Left ventricle myocardium inferior (tissue), 1 donor: ENCODE measurements at regions not wholly inside any gene's neighbourhood (a gene's known extent, or its start where the extent isn't known, plus 50 kb on each side); places are given as distances from the start of the nearest gene placed in this dataset.

Experiments
- DNase-seq: peaks from one replicate; pipeline ENCODE4 v3.0.0-alpha.2; 2020
- H3K27ac ChIP-seq: fragments of 200-600 bp; replicated peaks from 2 replicates; pipeline ENCODE4 v1.8.0; 2021
- H3K27me3 ChIP-seq: fragments of 200-600 bp; 2 replicates; pipeline ENCODE4 v1.8.0; 2021; ENCODE audit warnings: low read depth
- H3K36me3 ChIP-seq: fragments of 200-600 bp; 2 replicates; pipeline ENCODE4 v1.8.0; 2021
- H3K4me1 ChIP-seq: fragments of 200-600 bp; 2 replicates; pipeline ENCODE4 v1.8.0; 2021
- H3K4me3 ChIP-seq: fragments of 200-600 bp; 2 replicates; pipeline ENCODE4 v1.8.0; 2021; ENCODE audit warnings: mild to moderate bottlenecking, moderate library complexity
- H3K9me3 ChIP-seq: fragments of 200-600 bp; replicated peaks from 2 replicates; pipeline ENCODE4 v1.8.0; 2021
- CTCF ChIP-seq: fragments of 200-600 bp; IDR thresholded peaks from 2 replicates; pipeline ENCODE4 v1.8.0; 2021; ENCODE audit warnings: antibody characterized with exemption, mild to moderate bottlenecking, borderline replicate concordance
- intact Hi-C: fragments of 100-400 bp; cut with micrococcal nuclease; formaldehyde crosslinking; loops from one replicate; pipeline ENCODE4 v1.11.0; 2022
- donor health status: DM: no; HTN: yes; CAD: no; lungs with severe emphysema.

GRCh38 chr1:23634518-23634839 is 57.1 kb upstream of the RPL11 start:
- Histone ChIP-seq H3K9me3 (no peaks in the 10 kb centered on the region), H3K4me3 (peak overlapping the region; percentile 61), H3K4me1 (peaks cover 45% of the 10 kb centered on the region), H3K27me3 (no peaks in the 10 kb centered on the region), H3K27ac (peak overlapping the region; percentile 86), H3K36me3 (no peaks in the 10 kb centered on the region)
- intact Hi-C loops, result no loop called here
- no peak for TF ChIP-seq CTCF
- DNase-seq, result no peak

- Histone ChIP-seq H3K4me1 (peaks cover 27% of the 10 kb centered on the region), H3K4me3 (no peak overlapping the region), H3K36me3 (no peaks in the 10 kb centered on the region), H3K27me3 (no peaks in the 10 kb centered on the region), H3K9me3 (no peaks in the 10 kb centered on the region), H3K27ac (no peak overlapping the region)
- no peak for TF ChIP-seq CTCF
- intact Hi-C loops, result no loop called here
- DNase-seq, result no peak
These were observed 59.0 kb upstream of the RPL11 start for GRCh38 chr1:23632479-23633160.

GRCh38 chr1:23629708-23630290 is 61.8 kb upstream of the RPL11 start:
- TF ChIP-seq CTCF, result no peak
- DNase-seq, result no peak
- no peak overlapping the region for H3K27ac ChIP-seq
- no peaks in the 10 kb centered on the region for H3K27me3 ChIP-seq
- H3K36me3 ChIP-seq, result no peaks in the 10 kb centered on the region
- H3K9me3 ChIP-seq, result no peaks in the 10 kb centered on the region
- intact Hi-C loops, result no loop called here
- H3K4me1 ChIP-seq, result peaks cover 8% of the 10 kb centered on the region
- H3K4me3 ChIP-seq, result no peak overlapping the region

- Histone ChIP-seq H3K4me1 (no peaks in the 10 kb centered on the region), H3K27ac (no peak overlapping the region), H3K9me3 (no peaks in the 10 kb centered on the region), H3K36me3 (no peaks in the 10 kb centered on the region), H3K4me3 (no peak overlapping the region), H3K27me3 (no peaks in the 10 kb centered on the region)
- intact Hi-C loops, result no loop called here
- no peak for DNase-seq
- no peak for TF ChIP-seq CTCF
These were observed 62.6 kb upstream of the RPL11 start for GRCh38 chr1:23628951-23629387.

GRCh38 chr1:23627069-23627735 is 64.4 kb upstream of the RPL11 start:
- no peaks in the 10 kb centered on the region for H3K9me3 ChIP-seq
- H3K4me3 ChIP-seq, result no peak overlapping the region
- no peak for DNase-seq
- intact Hi-C loops, result no loop called here
- H3K27me3 ChIP-seq, result no peaks in the 10 kb centered on the region
- H3K27ac ChIP-seq, result no peak overlapping the region
- no peaks in the 10 kb centered on the region for H3K36me3 ChIP-seq
- no peak for TF ChIP-seq CTCF
- no peaks in the 10 kb centered on the region for H3K4me1 ChIP-seq
